ENCODE measurements at regions not wholly inside any gene's neighbourhood (a gene's known extent, or its start where the extent isn't known, plus 50 kb on each side); places are given as distances from the start of the nearest gene placed in this dataset.

DNA sequence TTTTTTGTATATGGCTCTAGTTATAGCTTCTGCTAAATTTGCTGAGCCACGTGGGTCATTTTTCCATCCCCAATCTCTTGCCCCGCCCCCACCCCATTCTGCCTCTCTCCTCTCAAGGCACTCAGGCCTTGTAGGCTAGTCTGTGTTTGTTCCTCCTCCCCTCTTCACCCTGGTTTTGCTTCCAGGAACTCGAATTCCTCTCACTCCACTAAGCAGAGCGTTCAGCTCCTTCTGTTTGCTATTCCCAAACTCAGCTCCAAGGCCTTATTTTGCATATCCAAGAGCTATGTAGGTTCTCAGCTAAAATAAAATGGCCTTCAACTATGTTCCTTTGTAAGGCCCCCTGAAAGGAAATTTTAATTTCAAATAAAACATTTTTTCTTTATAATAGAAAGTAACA lies 1293.7 kb downstream of the EPHA7 start:
- no peak for ATAC-seq (ENCODE audit: insufficient read depth, low FRiP score)

GRCh38 chr6:92124200-92124651 lies 1295.1 kb downstream of the EPHA7 start:
- Histone ChIP-seq H3K36me3 (ENCODE audit: control insufficient read depth in 4 of 4, insufficient read depth in 4 of 4, low read length in 4 of 4) (no peaks in the 10 kb centered on the region), H3K9me3 (ENCODE audit: control insufficient read depth in 4 of 4, insufficient read depth in 3 of 4, low read length in 3 of 4) (no peaks in the 10 kb centered on the region), H3K27me3 (ENCODE audit: control insufficient read depth in 3 of 3, insufficient read depth in 3 of 3, low read length in 2 of 3) (no peaks in the 10 kb centered on the region), H3K27ac (ENCODE audit: low read depth in 1 of 2, low read length in 1 of 2) (no peak overlapping the region), H3K4me3 (no peak overlapping the region), H3K9ac (ENCODE audit: insufficient read depth in 1 of 2, low read length in 2 of 2) (no peak overlapping the region), H3K4me1 (ENCODE audit: control insufficient read depth in 5 of 5, insufficient read depth in 5 of 5, low read length in 5 of 5) (peaks cover 0 to 13% (median 2%) of the 10 kb centered on the region in 5 donors)
- TF ChIP-seq CTCF (IDR thresholded peaks at IDR 0.05; ENCODE audit: control extremely low read depth, extremely low read depth) = no peak
- DNase-seq (peak; percentile 50 to 92 (median 86)), ATAC-seq (ENCODE audit: insufficient read depth, low FRiP score) (no peak)
- 54% methylated on average over 7 of the region's 7 CpGs for WGBS, 2 donors

More for the DNA sequence above, 1293.7 kb downstream of the EPHA7 start:
- Histone ChIP-seq H3K4me3 (no peak overlapping the region), H3K9ac (ENCODE audit: insufficient read depth in 1 of 2, low read length in 2 of 2) (no peak overlapping the region), H3K27me3 (ENCODE audit: control insufficient read depth in 3 of 3, insufficient read depth in 3 of 3, low read length in 2 of 3) (no peaks in the 10 kb centered on the region), H3K9me3 (ENCODE audit: control insufficient read depth in 4 of 4, insufficient read depth in 3 of 4, low read length in 3 of 4) (no peaks in the 10 kb centered on the region), H3K4me1 (ENCODE audit: control insufficient read depth in 5 of 5, insufficient read depth in 5 of 5, low read length in 5 of 5) (peaks cover 0 to 13% (median 2%) of the 10 kb centered on the region in 5 donors), H3K36me3 (ENCODE audit: control insufficient read depth in 4 of 4, insufficient read depth in 4 of 4, low read length in 4 of 4) (no peaks in the 10 kb centered on the region), H3K27ac (ENCODE audit: low read depth in 1 of 2, low read length in 1 of 2) (no peak overlapping the region)
- no peak for DNase-seq
- TF ChIP-seq CTCF (IDR thresholded peaks at IDR 0.05; ENCODE audit: control extremely low read depth, extremely low read depth) = no peak
- 58 to 70% methylated on average over 4 of the region's 4 CpGs for WGBS, 2 donors

DNA sequence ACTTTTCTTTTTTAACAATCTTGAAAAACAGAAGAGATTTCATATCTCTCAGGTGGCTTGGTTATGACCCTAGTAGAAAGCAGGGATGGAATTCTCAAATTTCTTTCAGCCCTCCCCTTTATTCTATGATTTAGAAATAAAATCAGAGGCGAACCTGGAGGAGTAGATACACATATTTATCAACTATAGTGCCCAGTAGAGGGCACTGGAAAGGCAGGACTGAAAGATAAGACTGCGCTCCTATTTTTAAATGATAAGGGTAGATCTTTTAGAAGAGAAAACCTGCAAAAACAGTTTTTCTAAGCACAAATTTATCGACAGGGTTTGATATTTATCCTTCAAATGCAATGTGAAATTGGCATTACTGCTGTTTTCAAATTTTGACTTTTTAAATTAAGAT lies 1296.6 kb downstream of the EPHA7 start:
- peaks cover 0 to 13% (median 2%) of the 10 kb centered on the region in 5 donors for H3K4me1 ChIP-seq (ENCODE audit: control insufficient read depth in 5 of 5, insufficient read depth in 5 of 5, low read length in 5 of 5)
- DNase-seq = peak in 2 of 3 donors; percentile 28 to 39
- ATAC-seq (ENCODE audit: insufficient read depth, low FRiP score) = no peak
- no peak overlapping the region for H3K4me3 ChIP-seq
- H3K27ac ChIP-seq (ENCODE audit: low read depth in 1 of 2, low read length in 1 of 2) = no peak overlapping the region
- H3K27me3 ChIP-seq (ENCODE audit: control insufficient read depth in 3 of 3, insufficient read depth in 3 of 3, low read length in 2 of 3) = no peaks in the 10 kb centered on the region
- 51 to 55% methylated on average over 3 of the region's 3 CpGs for WGBS, 2 donors
- no peak for TF ChIP-seq CTCF (IDR thresholded peaks at IDR 0.05; ENCODE audit: control extremely low read depth, extremely low read depth)
- no peaks in the 10 kb centered on the region for H3K36me3 ChIP-seq (ENCODE audit: control insufficient read depth in 4 of 4, insufficient read depth in 4 of 4, low read length in 4 of 4)
- H3K9me3 ChIP-seq (ENCODE audit: control insufficient read depth in 4 of 4, insufficient read depth in 3 of 4, low read length in 3 of 4) = no peaks in the 10 kb centered on the region
- H3K9ac ChIP-seq (ENCODE audit: insufficient read depth in 1 of 2, low read length in 2 of 2) = no peak overlapping the region

DNA sequence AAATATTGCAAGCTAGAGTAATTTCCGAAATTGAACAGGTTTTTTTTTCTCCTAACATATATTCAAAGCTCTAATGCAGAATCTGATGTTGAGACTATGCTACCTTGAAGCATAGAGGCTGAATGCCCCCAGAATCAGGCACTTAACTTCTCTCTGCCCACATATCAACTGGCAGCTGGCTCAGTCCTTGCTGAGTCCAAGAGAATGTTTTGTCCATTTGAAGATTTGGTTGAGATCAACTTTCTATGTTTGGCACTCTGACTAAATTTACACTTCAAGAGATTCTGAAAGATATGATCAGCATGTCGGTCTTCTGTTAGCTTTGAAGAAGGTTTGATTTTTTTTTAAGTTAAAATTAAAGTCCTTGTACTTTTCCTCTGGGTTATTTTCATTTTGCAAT lies 1298.1 kb downstream of the EPHA7 start:
- peaks cover 0 to 13% (median 1%) of the 10 kb centered on the region in 5 donors for H3K4me1 ChIP-seq (ENCODE audit: control insufficient read depth in 5 of 5, insufficient read depth in 5 of 5, low read length in 5 of 5)
- no peaks in the 10 kb centered on the region for H3K9me3 ChIP-seq (ENCODE audit: control insufficient read depth in 4 of 4, insufficient read depth in 3 of 4, low read length in 3 of 4)
- no peak for DNase-seq
- H3K36me3 ChIP-seq (ENCODE audit: control insufficient read depth in 4 of 4, insufficient read depth in 4 of 4, low read length in 4 of 4) = no peaks in the 10 kb centered on the region
- TF ChIP-seq CTCF (IDR thresholded peaks at IDR 0.05; ENCODE audit: control extremely low read depth, extremely low read depth) = no peak
- 65 to 77% methylated on average over 2 of the region's 2 CpGs for WGBS, 2 donors
- H3K27me3 ChIP-seq (ENCODE audit: control insufficient read depth in 3 of 3, insufficient read depth in 3 of 3, low read length in 2 of 3) = no peaks in the 10 kb centered on the region
- no peak overlapping the region for H3K9ac ChIP-seq (ENCODE audit: insufficient read depth in 1 of 2, low read length in 2 of 2)
- no peak overlapping the region for H3K4me3 ChIP-seq
- no peak for ATAC-seq (ENCODE audit: insufficient read depth, low FRiP score)
- no peak overlapping the region for H3K27ac ChIP-seq (ENCODE audit: low read depth in 1 of 2, low read length in 1 of 2)

All from lung (tissue), 11 donors.